HUES48 (cell line): ENCODE measurements at regions not wholly inside any gene's neighbourhood (a gene's known extent, or its start where the extent isn't known, plus 50 kb on each side); places are given as distances from the start of the nearest gene placed in this dataset.
"Not testable (repeated sequence)": the region's sequence is repeated elsewhere in the genome, so short reads cannot be mapped to it uniquely, and the experiment has no call there.

Source experiments
- H3K27ac ChIP-seq: one replicate; pipeline ENCODE4 v1.7.0; 2013; ENCODE audit warnings: low read depth, low read length, inconsistent platforms
- H3K27me3 ChIP-seq: 2 replicates; pipeline ENCODE4 v1.6.1; 2013; ENCODE audit warnings: mild to moderate bottlenecking, low read length; ENCODE audit not compliant: control insufficient read depth, insufficient read depth
- H3K36me3 ChIP-seq: 2 replicates; pipeline ENCODE4 v1.6.1; 2013; ENCODE audit warnings: low read length; ENCODE audit not compliant: control insufficient read depth, insufficient read depth
- H3K4me1 ChIP-seq: 2 replicates; pipeline ENCODE4 v1.6.1; 2013; ENCODE audit warnings: mild to moderate bottlenecking, low read length; ENCODE audit not compliant: control insufficient read depth, insufficient read depth
- H3K4me3 ChIP-seq: 2 replicates; pipeline ENCODE4 v1.5.1; 2013; ENCODE audit warnings: mild to moderate bottlenecking, low read depth, low read length
- H3K9ac ChIP-seq: 2 replicates; pipeline ENCODE4 v1.6.1; 2013; ENCODE audit warnings: mild to moderate bottlenecking, low read depth, low read length, moderate library complexity
- H3K9me3 ChIP-seq: 2 replicates; pipeline ENCODE4 v1.6.1; 2013; ENCODE audit warnings: low read length; ENCODE audit not compliant: control insufficient read depth, insufficient read depth

DNA sequence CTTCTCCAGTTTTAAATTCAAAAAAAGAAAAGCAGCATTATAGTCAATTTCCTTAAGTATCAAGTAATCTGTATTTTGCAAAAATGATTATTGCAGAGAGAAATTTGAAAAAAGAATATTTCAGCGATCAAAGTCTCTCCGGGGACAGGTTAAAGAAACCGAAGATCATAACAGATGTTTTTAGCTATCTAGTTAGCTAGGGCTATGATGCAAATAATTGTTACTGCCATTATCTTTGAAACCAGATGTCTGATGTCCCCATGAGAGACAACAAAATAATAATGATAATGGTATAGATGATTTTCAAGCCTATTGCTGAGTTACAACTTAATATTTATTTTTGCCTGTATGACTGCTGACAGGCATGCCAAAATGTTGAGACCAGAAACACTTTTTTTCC, 1326.0 kb downstream of the PLA2G4A start:
- Histone ChIP-seq H3K9me3 (no peaks in the 10 kb centered on the region), H3K4me3 (no peak overlapping the region), H3K36me3 (no peaks in the 10 kb centered on the region), H3K27me3 (no peaks in the 10 kb centered on the region), H3K27ac (no peak overlapping the region), H3K4me1 (no peaks in the 10 kb centered on the region), H3K9ac (no peak overlapping the region)

- Histone ChIP-seq H3K4me1 (no peaks in the 10 kb centered on the region), H3K9ac (no peak overlapping the region), H3K36me3 (no peaks in the 10 kb centered on the region), H3K4me3 (no peak overlapping the region), H3K27ac (no peak overlapping the region), H3K9me3 (no peaks in the 10 kb centered on the region), H3K27me3 (no peaks in the 10 kb centered on the region)
Measured at GRCh38 chr1:188155261-188155660, 1326.5 kb downstream of the PLA2G4A start.

- Histone ChIP-seq H3K9ac (no peak overlapping the region), H3K27me3 (no peaks in the 10 kb centered on the region), H3K36me3 (no peaks in the 10 kb centered on the region), H3K9me3 (no peaks in the 10 kb centered on the region), H3K4me1 (no peaks in the 10 kb centered on the region), H3K27ac (no peak overlapping the region), H3K4me3 (no peak overlapping the region)
Measured at GRCh38 chr1:188164459-188164858, 1335.7 kb downstream of the PLA2G4A start.

DNA sequence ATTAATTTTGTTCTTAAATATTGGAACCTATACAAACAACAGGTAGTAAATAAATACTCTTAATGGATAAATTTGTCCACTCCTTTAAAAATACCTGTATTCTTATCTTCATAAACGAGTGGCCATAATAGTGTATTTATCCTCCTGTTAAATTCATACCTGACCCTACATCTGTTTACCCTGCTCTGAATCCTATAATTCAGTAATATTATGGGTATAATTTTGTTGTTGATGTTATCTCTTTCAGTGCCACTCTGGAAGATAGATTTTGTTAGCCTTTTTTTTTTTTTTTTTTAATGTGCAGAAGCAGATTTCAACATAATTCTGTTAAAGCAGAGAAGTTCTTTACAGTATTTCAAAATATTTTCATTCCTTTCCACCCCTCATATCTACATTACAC, 1337.9 kb downstream of the PLA2G4A start:
- H3K4me1 ChIP-seq = no peaks in the 10 kb centered on the region
- H3K4me3 ChIP-seq = no peak overlapping the region
- H3K9me3 ChIP-seq = no peaks in the 10 kb centered on the region
- no peaks in the 10 kb centered on the region for H3K27me3 ChIP-seq
- no peak overlapping the region for H3K27ac ChIP-seq
- no peak overlapping the region for H3K9ac ChIP-seq
- no peaks in the 10 kb centered on the region for H3K36me3 ChIP-seq

- no peak overlapping the region for H3K9ac ChIP-seq
- H3K27me3 ChIP-seq = no peaks in the 10 kb centered on the region
- H3K27ac ChIP-seq = no peak overlapping the region
- no peaks in the 10 kb centered on the region for H3K9me3 ChIP-seq
- H3K36me3 ChIP-seq = no peaks in the 10 kb centered on the region
- no peaks in the 10 kb centered on the region for H3K4me1 ChIP-seq
- H3K4me3 ChIP-seq = no peak overlapping the region
Measured at GRCh38 chr1:188169971-188170370, 1341.2 kb downstream of the PLA2G4A start.

DNA sequence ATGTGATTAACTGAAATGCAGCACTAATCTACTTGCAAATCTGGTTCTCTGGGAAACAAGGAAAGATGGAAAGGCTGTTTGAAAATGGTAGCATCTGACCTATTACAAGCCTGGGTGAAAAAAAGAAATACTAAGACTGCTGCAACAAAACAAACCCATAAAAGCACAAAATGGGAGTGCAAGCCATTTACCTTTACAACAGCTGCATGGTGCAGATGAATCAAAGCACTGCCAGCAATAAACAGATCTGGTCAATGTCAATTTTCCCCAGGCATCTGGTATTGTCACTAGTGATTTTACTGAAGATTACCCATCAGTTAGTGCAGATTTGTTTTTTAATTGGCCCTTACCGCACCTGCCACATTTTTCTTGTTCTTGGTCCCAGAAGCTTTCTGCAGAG, 1341.7 kb downstream of the PLA2G4A start:
- Histone ChIP-seq H3K4me1 (no peaks in the 10 kb centered on the region), H3K9ac (no peak overlapping the region), H3K27ac (no peak overlapping the region), H3K27me3 (no peaks in the 10 kb centered on the region), H3K9me3 (no peaks in the 10 kb centered on the region), H3K36me3 (no peaks in the 10 kb centered on the region), H3K4me3 (no peak overlapping the region)

DNA sequence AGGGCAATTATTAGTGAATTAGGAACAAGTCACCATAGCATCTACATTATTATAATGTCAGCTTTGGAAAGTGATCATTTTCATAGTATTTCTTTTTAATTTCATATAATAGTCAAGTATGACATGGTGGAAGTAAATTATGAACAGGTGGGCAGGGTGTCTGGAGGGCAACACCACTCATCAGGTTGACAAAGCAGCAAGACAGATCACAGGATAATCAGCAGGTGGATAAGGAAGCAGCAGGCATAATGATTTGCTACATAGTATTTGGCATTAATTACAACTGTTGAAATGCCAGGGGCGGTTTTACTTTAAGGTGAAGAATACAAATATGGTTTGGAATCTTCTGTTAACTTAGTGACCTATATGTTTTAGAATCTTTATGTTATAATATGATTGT, 1342.2 kb downstream of the PLA2G4A start:
- H3K4me1 ChIP-seq = no peaks in the 10 kb centered on the region
- H3K27me3 ChIP-seq = no peaks in the 10 kb centered on the region
- no peak overlapping the region for H3K9ac ChIP-seq
- H3K9me3 ChIP-seq = no peaks in the 10 kb centered on the region
- no peaks in the 10 kb centered on the region for H3K36me3 ChIP-seq
- H3K4me3 ChIP-seq = no peak overlapping the region
- H3K27ac ChIP-seq = no peak overlapping the region

GRCh38 chr1:188182063-188182462, 1353.3 kb downstream of the PLA2G4A start:
- peaks cover 15% of the 10 kb centered on the region; the same call in 1 of the 2 replicates for H3K9me3 ChIP-seq
- not testable (repeated sequence) for H3K36me3 ChIP-seq

GRCh38 chr1:188188317-188188716, 1359.6 kb downstream of the PLA2G4A start:
- no peak overlapping the region for H3K9ac ChIP-seq
- H3K4me1 ChIP-seq = no peaks in the 10 kb centered on the region
- H3K27me3 ChIP-seq = no peaks in the 10 kb centered on the region
- peaks cover 3% of the 10 kb centered on the region; the same call in 1 of the 2 replicates for H3K9me3 ChIP-seq
- H3K36me3 ChIP-seq = no peaks in the 10 kb centered on the region
- H3K27ac ChIP-seq = no peak overlapping the region
- no peak overlapping the region for H3K4me3 ChIP-seq

More at GRCh38 chr1:188182063-188182462, 1353.3 kb downstream of the PLA2G4A start:
- H3K27ac ChIP-seq, H3K9ac ChIP-seq, H3K4me3 ChIP-seq, H3K4me1 ChIP-seq, H3K27me3 ChIP-seq: not testable (repeated sequence)

- H3K9me3 ChIP-seq = no peaks in the 10 kb centered on the region; the same call in 1 of the 2 replicates
- H3K27ac ChIP-seq = no peak overlapping the region
- no peaks in the 10 kb centered on the region for H3K36me3 ChIP-seq
- no peaks in the 10 kb centered on the region for H3K4me1 ChIP-seq
- no peak overlapping the region for H3K4me3 ChIP-seq
- no peaks in the 10 kb centered on the region for H3K27me3 ChIP-seq
- no peak overlapping the region for H3K9ac ChIP-seq
Measured at GRCh38 chr1:188194916-188195315, 1366.2 kb downstream of the PLA2G4A start.

DNA sequence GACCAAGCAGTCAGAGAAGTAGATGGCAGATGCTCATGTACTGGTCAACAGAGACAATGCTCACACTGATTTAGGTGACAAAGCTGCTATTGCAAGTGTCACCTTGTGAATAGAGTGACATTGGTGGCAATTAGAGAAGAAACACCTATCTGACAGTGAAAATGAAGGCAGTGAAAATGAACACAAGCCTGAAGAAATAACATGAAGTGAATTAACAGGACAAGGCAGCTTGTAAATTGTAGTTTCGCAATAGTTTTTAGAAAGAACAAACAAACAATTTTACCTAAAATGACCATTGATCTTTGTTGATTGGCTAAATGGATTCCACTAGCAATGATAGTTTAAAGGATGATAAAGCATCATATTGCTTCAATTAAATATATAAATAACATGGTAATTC, 1389.5 kb downstream of the PLA2G4A start:
- H3K9me3 ChIP-seq = no peaks in the 10 kb centered on the region

DNA sequence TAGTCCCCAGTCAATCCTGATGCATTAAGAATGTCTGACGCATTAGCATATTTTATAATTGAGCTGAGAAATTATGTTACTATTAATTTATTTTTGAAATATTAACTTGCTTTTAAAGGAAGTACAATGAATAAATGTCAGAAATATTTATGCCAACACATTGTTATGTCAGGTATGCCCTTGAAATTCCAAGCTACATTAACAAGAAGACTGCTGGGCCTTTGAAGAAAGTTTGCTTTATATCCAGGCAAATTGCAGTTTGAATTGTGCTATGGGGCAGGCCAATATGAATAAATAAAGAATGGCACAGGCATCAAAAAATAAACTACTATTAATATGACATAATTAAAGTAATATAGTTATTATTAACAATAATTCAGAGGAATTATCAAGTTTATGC, 1391.3 kb downstream of the PLA2G4A start:
- Histone ChIP-seq H3K4me3 (no peak overlapping the region), H3K27me3 (no peaks in the 10 kb centered on the region), H3K9ac (no peak overlapping the region), H3K27ac (no peak overlapping the region), H3K9me3 (no peaks in the 10 kb centered on the region), H3K4me1 (no peaks in the 10 kb centered on the region), H3K36me3 (no peaks in the 10 kb centered on the region)

More for the DNA sequence above, 1389.5 kb downstream of the PLA2G4A start:
- H3K27me3 ChIP-seq = no peaks in the 10 kb centered on the region
- no peaks in the 10 kb centered on the region for H3K4me1 ChIP-seq
- H3K9ac ChIP-seq = no peak overlapping the region
- H3K4me3 ChIP-seq = no peak overlapping the region
- H3K27ac ChIP-seq = no peak overlapping the region
- no peaks in the 10 kb centered on the region for H3K36me3 ChIP-seq
